Stomach (tissue), 8 donors: ENCODE measurements at regions not wholly inside any gene's neighbourhood (a gene's known extent, or its start where the extent isn't known, plus 50 kb on each side); places are given as distances from the start of the nearest gene placed in this dataset.

ENCODE experiments used
- DNase-seq, 2 donors: peaks; one replicate each; pipeline versions ENCODE4 v3.0.0 to v3.0.0-alpha.2; 2013 to 2019
- H3K27ac ChIP-seq, 5 donors: fragments of 200-600 bp in 4 of 5; sonication (generic) in 4 of 5; one replicate each; pipeline ENCODE4 v1.5.1; 2013 to 2019; ENCODE audit warnings: mild to moderate bottlenecking in 1 of 5, moderate library complexity in 1 of 5
- H3K27me3 ChIP-seq, 3 donors: fragments of 200-600 bp; sonication (generic); one replicate each; pipeline ENCODE4 v1.5.1; 2017 to 2019; ENCODE audit warnings: mixed run types in 1 of 3
- H3K36me3 ChIP-seq, 4 donors: fragments of 200-600 bp; sonication (generic); 1 replicate in 3 of 4; 2 replicates in 1 of 4; pipeline ENCODE4 v1.5.1; 2016 to 2019
- H3K4me1 ChIP-seq, 4 donors: fragments of 200-600 bp; sonication (generic); one replicate each; pipeline ENCODE4 v1.5.1; 2016 to 2019
- H3K4me3 ChIP-seq, 4 donors: fragments of 200-600 bp; sonication (generic) in 3 of 4; one replicate each; pipeline ENCODE4 v1.5.1; 2016 to 2019; ENCODE audit warnings: mild to moderate bottlenecking in 1 of 4
- H3K9me3 ChIP-seq, 4 donors: fragments of 200-600 bp; sonication (generic); one replicate each; pipeline ENCODE4 v1.5.1; 2016 to 2019
- EP300 ChIP-seq: sonication (generic); formaldehyde crosslinking; IDR thresholded peaks from one replicate; pipeline ENCODE4 v1.6.1; 2017; ENCODE audit warnings: antibody characterized with exemption
- POLR2A ChIP-seq, 4 donors: fragments of 450-650 bp; IDR thresholded peaks; one replicate each; pipeline ENCODE4 v1.6.1; 2016; ENCODE audit warnings: antibody characterized with exemption in 4 of 4, control low read depth in 2 of 4, mild to moderate bottlenecking in 1 of 4, moderate library complexity in 1 of 4
- POLR2AphosphoS5 ChIP-seq, 3 donors: sonication (generic); formaldehyde crosslinking; IDR thresholded peaks; one replicate each; pipeline ENCODE4 v1.6.1; 2016; ENCODE audit warnings: antibody characterized with exemption in 3 of 3
- WGBS, 5 donors: extraction: QIAGEN DNeasy Blood & Tissue Kit in 3 of 5; methylation state at CpG; one replicate each; pipeline versions ENCODE4 v1.1.5 to v1.1.7; 2013 to 2018; 5-methylcytosine and 5-hydroxymethylcytosine counted together
- intact Hi-C: fragments of 100-400 bp; cut with DNase I; formaldehyde crosslinking; loops from one replicate; pipeline ENCODE4 v1.15.1; 2023; ENCODE audit warnings: low total_unique reads
- TF ChIP-seq, protein P1 (sequence below), 7 experiments: fragments of 450-650 bp in 4 of 7; fragments of 200-600 bp in 3 of 7; sonication (generic) in 3 of 7; IDR thresholded peaks; one replicate each; pipeline ENCODE4 v1.5.1; 2016 to 2019; ENCODE audit warnings: antibody characterized with exemption in 7 of 7, control low read depth in 2 of 7, mild to moderate bottlenecking in 1 of 7
- donor health status: healthy with polysubstance abuse.
- donor health status: Bipolar disorder and iron deficiency.
- donor health status: healthy.

DNA sequence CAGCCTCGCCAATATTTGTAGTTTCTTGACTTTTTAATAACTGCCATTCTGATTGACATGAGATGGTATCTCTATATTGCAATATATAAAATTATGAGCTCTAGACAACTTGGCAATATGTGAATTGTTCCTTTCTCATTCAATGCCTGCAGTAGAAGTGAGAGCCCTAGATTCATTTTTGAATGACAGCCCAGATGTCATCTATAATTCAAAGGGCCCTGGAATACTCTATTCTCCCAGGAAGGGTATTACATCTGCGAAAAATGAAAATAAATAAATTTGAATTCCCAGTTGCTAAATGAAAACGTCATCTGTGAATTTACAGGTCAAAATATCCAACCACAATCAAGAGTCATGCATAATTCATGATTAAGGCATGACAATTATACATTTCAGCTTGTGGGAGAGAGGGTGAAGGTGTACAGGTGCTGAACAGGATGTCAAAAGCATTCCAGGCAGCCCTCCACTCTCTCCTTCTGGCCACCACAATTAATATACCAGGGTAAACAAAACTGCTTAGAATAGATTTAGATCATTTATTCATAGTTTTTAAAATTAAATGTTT, 1147.3 kb downstream of the XPNPEP1 start:
- no peaks in the 10 kb centered on the region for H3K4me1 ChIP-seq
- no peaks in the 10 kb centered on the region for H3K27me3 ChIP-seq
- no peak for DNase-seq
- TF ChIP-seq POLR2A (IDR thresholded peaks at IDR 0.05) (no peak), POLR2AphosphoS5 (IDR thresholded peaks at IDR 0.05) (no peak), EP300 (no peak)
- TF ChIP-seq, protein P1, sequence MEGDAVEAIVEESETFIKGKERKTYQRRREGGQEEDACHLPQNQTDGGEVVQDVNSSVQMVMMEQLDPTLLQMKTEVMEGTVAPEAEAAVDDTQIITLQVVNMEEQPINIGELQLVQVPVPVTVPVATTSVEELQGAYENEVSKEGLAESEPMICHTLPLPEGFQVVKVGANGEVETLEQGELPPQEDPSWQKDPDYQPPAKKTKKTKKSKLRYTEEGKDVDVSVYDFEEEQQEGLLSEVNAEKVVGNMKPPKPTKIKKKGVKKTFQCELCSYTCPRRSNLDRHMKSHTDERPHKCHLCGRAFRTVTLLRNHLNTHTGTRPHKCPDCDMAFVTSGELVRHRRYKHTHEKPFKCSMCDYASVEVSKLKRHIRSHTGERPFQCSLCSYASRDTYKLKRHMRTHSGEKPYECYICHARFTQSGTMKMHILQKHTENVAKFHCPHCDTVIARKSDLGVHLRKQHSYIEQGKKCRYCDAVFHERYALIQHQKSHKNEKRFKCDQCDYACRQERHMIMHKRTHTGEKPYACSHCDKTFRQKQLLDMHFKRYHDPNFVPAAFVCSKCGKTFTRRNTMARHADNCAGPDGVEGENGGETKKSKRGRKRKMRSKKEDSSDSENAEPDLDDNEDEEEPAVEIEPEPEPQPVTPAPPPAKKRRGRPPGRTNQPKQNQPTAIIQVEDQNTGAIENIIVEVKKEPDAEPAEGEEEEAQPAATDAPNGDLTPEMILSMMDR (IDR thresholded peaks at IDR 0.05) = no peak
- no peaks in the 10 kb centered on the region for H3K36me3 ChIP-seq
- H3K4me3 ChIP-seq = no peak overlapping the region
- no peaks in the 10 kb centered on the region for H3K9me3 ChIP-seq
- 69 to 80% (median 77%) methylated on average over 3 of the region's 3 CpGs for WGBS, 5 donors
- no peak overlapping the region for H3K27ac ChIP-seq
- intact Hi-C loops = no loop called here

DNA sequence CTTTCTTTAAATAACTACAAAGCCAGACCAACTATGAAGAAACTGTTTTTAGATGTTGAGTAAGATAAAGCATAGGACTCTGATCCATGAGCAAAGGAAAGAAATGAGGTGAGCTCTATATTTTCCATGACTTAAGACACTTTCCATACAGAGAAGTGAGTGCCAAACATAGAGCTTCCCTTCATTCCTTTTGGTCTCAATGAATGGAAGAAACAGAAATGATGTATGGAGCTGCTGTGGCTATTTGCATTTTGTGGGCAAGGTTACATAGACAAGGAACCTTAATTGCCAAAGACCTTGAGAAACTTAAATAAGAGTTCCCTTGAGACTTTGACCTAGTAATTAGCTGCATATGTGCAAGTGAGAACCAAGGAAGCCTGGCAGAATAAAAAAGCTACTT, 1152.2 kb downstream of the XPNPEP1 start:
- Histone ChIP-seq H3K4me1 (no peaks in the 10 kb centered on the region), H3K27ac (no peak overlapping the region), H3K9me3 (no peaks in the 10 kb centered on the region), H3K27me3 (no peaks in the 10 kb centered on the region), H3K4me3 (no peak overlapping the region), H3K36me3 (no peaks in the 10 kb centered on the region)
- TF ChIP-seq POLR2AphosphoS5 (IDR thresholded peaks at IDR 0.05) (no peak), POLR2A (IDR thresholded peaks at IDR 0.05) (no peak), EP300 (no peak)
- TF ChIP-seq, protein P1 (IDR thresholded peaks at IDR 0.05) = no peak
- DNase-seq = no peak
- intact Hi-C loops = no loop called here

DNA sequence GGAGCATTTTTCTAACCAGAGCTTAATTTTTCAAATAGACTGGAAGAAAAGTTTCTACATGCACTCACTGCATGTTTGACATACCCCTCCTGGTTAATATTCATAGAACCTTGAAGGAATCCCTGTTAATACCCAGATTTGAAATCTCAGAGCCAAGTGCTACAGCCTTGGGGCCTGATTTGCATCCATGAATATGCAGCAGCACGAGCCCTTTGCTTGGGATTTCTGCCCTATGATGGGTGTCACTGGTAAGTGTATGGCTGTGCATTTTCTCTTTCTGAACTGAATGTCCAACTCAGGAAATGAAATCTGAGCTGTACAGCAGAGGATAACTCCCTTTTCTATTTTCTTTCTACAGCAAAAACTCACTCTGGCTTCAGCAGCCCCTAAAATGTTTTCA, 1157.5 kb downstream of the XPNPEP1 start:
- intact Hi-C loops = no loop called here
- 50 to 83% (median 60%) methylated on average over 1 of the region's 1 CpG for whole genome bisulfite sequencing, 5 donors
- no peak for DNase-seq
- Histone ChIP-seq H3K4me1 (no peaks in the 10 kb centered on the region), H3K36me3 (no peaks in the 10 kb centered on the region), H3K4me3 (no peak overlapping the region), H3K27ac (no peak overlapping the region), H3K9me3 (no peaks in the 10 kb centered on the region), H3K27me3 (no peaks in the 10 kb centered on the region)
- TF ChIP-seq, protein P1 (IDR thresholded peaks at IDR 0.05) = no peak
- TF ChIP-seq POLR2A (IDR thresholded peaks at IDR 0.05) (no peak), POLR2AphosphoS5 (IDR thresholded peaks at IDR 0.05) (no peak), EP300 (no peak)

DNA sequence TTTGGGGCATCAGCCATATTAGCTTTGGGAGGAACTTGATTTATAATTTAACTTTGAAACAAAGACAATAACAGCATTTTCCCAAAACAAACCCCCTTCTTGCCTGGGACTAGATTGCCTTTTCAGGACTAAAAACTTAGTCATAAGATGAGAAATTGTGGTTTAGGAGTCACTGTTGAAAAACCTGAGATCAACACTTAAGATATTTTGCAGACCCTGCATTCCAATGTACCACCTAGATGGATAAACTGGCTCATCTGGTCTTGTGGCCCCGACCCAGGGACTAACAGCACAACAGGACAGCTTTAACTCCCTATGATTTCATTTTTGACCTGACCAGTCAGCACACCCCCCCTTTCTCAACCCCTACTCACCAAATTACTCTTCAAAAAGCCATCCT, 1165.4 kb downstream of the XPNPEP1 start:
- 57 to 84% (median 62%) methylated on average over 1 of the region's 1 CpG for WGBS, 5 donors
- DNase-seq = no peak
- Histone ChIP-seq H3K9me3 (no peaks in the 10 kb centered on the region), H3K36me3 (no peaks in the 10 kb centered on the region), H3K4me3 (no peak overlapping the region), H3K27me3 (no peaks in the 10 kb centered on the region), H3K4me1 (no peaks in the 10 kb centered on the region), H3K27ac (no peak overlapping the region)
- no peak for TF ChIP-seq POLR2A (IDR thresholded peaks at IDR 0.05)
- TF ChIP-seq, protein P1 (IDR thresholded peaks at IDR 0.05) = no peak
- no peak for TF ChIP-seq EP300
- no peak for TF ChIP-seq POLR2AphosphoS5 (IDR thresholded peaks at IDR 0.05)
- intact Hi-C loops = no loop called here
